ENCODE measurements at regions not wholly inside any gene's neighbourhood (a gene's known extent, or its start where the extent isn't known, plus 50 kb on each side); places are given as distances from the start of the nearest gene placed in this dataset.

DNA sequence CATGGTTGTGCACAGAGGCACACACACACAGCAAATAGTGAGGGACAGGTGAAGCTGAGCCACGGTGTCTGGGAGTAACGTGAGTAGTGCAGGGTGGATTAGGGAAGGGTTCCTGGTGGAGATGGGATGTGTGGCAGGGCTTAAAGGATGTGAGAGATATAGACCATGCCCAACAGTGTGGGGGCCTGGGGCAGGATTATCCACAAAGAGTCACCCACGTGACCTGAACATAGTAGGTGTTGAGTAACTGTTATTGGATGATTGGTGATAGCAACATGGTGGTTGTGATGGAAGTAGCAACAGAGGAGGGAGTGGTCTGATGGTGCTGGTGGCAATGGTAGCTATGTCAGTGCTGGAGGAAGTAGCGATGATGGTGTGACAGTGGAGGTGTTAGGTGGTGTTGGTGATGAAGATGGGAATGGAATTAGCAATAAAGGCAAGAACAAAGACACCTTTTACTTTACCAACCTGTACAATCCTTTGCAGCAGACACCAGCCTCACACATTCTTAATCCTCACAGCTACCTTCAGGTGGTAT is 135.1 kb downstream of the MRPL14 start:
- TF ChIP-seq, protein P1, sequence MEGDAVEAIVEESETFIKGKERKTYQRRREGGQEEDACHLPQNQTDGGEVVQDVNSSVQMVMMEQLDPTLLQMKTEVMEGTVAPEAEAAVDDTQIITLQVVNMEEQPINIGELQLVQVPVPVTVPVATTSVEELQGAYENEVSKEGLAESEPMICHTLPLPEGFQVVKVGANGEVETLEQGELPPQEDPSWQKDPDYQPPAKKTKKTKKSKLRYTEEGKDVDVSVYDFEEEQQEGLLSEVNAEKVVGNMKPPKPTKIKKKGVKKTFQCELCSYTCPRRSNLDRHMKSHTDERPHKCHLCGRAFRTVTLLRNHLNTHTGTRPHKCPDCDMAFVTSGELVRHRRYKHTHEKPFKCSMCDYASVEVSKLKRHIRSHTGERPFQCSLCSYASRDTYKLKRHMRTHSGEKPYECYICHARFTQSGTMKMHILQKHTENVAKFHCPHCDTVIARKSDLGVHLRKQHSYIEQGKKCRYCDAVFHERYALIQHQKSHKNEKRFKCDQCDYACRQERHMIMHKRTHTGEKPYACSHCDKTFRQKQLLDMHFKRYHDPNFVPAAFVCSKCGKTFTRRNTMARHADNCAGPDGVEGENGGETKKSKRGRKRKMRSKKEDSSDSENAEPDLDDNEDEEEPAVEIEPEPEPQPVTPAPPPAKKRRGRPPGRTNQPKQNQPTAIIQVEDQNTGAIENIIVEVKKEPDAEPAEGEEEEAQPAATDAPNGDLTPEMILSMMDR (IDR thresholded peaks at IDR 0.05), result no peak
- no peak for TF ChIP-seq POLR2A (IDR thresholded peaks at IDR 0.05)
